Neuronal stem cell (in vitro differentiated cells): ENCODE measurements at regions not wholly inside any gene's neighbourhood (a gene's known extent, or its start where the extent isn't known, plus 50 kb on each side); places are given as distances from the start of the nearest gene placed in this dataset.

Source experiments
- DNase-seq: peaks from one replicate; pipeline ENCODE4 v3.0.0-alpha.2; 2013; ENCODE audit warnings: low spot score
- H2AFZ ChIP-seq: one replicate; pipeline ENCODE4 v1.6.1; 2013; ENCODE audit warnings: mild to moderate bottlenecking, low read length, inconsistent platforms
- H2AK5ac ChIP-seq: 2 replicates; pipeline ENCODE4 v1.6.1; 2013; ENCODE audit warnings: low read depth, mild to moderate bottlenecking, inconsistent platforms, low read length, moderate library complexity, mixed read lengths
- H2BK120ac ChIP-seq: 2 replicates; pipeline ENCODE4 v1.6.1; 2013; ENCODE audit warnings: low read depth, mild to moderate bottlenecking, inconsistent platforms, low read length, moderate library complexity, mixed read lengths
- H2BK12ac ChIP-seq: one replicate; pipeline ENCODE4 v1.6.1; 2013; ENCODE audit warnings: low read length, inconsistent platforms
- H2BK15ac ChIP-seq: 2 replicates; pipeline ENCODE4 v1.6.1; 2013; ENCODE audit warnings: mild to moderate bottlenecking, low read length, inconsistent platforms, mixed read lengths
- H2BK5ac ChIP-seq: one replicate; pipeline ENCODE4 v1.6.1; 2013; ENCODE audit warnings: inconsistent platforms, mild to moderate bottlenecking, low read length, moderate library complexity
- H3K14ac ChIP-seq: one replicate; pipeline ENCODE4 v1.6.1; 2013; ENCODE audit warnings: low read length, inconsistent platforms
- H3K18ac ChIP-seq: 2 replicates; pipeline ENCODE4 v1.6.1; 2013; ENCODE audit warnings: low read length, inconsistent platforms
- H3K23ac ChIP-seq: 2 replicates; pipeline ENCODE4 v1.6.1; 2013; ENCODE audit warnings: low read depth, mild to moderate bottlenecking, mixed read lengths, low read length, inconsistent platforms; ENCODE audit not compliant: poor library complexity
- H3K27ac ChIP-seq: replicated peaks from 3 replicates; pipeline ENCODE4 v1.5.1; 2013; ENCODE audit warnings: low read length, inconsistent platforms
- H3K27me3 ChIP-seq, 3 experiments: 2 replicates each; pipeline ENCODE4 v1.6.1; 2013; ENCODE audit warnings: low read length in 3 of 3, mild to moderate bottlenecking in 2 of 3, inconsistent platforms in 1 of 3, low read depth in 1 of 3, mixed read lengths in 1 of 3, moderate library complexity in 1 of 3; ENCODE audit not compliant: control insufficient read depth in 3 of 3, insufficient read depth in 3 of 3
- H3K36me3 ChIP-seq, 2 donors: replicated peaks in 1 of 2; 2 replicates each; pipeline ENCODE4 v1.6.1; 2013; ENCODE audit warnings: low read length in 2 of 2; ENCODE audit not compliant: control insufficient read depth in 2 of 2, insufficient read depth in 2 of 2
- H3K4ac ChIP-seq: 2 replicates; pipeline ENCODE4 v1.6.1; 2013; ENCODE audit warnings: inconsistent platforms, mild to moderate bottlenecking, low read length, moderate library complexity
- H3K4me1 ChIP-seq, 2 donors: 1 replicate in 1 of 2; 2 replicates in 1 of 2; pipeline ENCODE4 v1.6.1; 2013; ENCODE audit warnings: low read length in 2 of 2, low read depth in 1 of 2; ENCODE audit not compliant: control insufficient read depth in 2 of 2, insufficient read depth in 1 of 2
- H3K4me2 ChIP-seq: one replicate; pipeline ENCODE4 v1.6.1; 2013; ENCODE audit warnings: mild to moderate bottlenecking, low read length, inconsistent platforms; ENCODE audit not compliant: insufficient read depth, poor library complexity, severe bottlenecking
- H3K4me3 ChIP-seq, 2 donors: 2 replicates each; pipeline ENCODE4 v1.5.1; 2013; ENCODE audit warnings: low read length in 2 of 2, mild to moderate bottlenecking in 2 of 2, inconsistent platforms in 1 of 2, moderate library complexity in 1 of 2
- H3K79me1 ChIP-seq: one replicate; pipeline ENCODE4 v1.6.1; 2013; ENCODE audit warnings: low read depth, mild to moderate bottlenecking, inconsistent platforms, low read length, moderate library complexity
- H3K9ac ChIP-seq: one replicate; pipeline ENCODE4 v1.6.1; 2013; ENCODE audit warnings: mild to moderate bottlenecking, low read depth, low read length, inconsistent platforms; ENCODE audit not compliant: poor library complexity
- H3K9me3 ChIP-seq, 2 donors: replicated peaks in 1 of 2; 2 replicates each; pipeline versions ENCODE3 to v1.6.1; 2013; ENCODE audit warnings: low read length in 2 of 2, mild to moderate bottlenecking in 2 of 2, inconsistent platforms in 1 of 2, low read depth in 1 of 2, mixed read lengths in 1 of 2, moderate library complexity in 1 of 2; ENCODE audit not compliant: control insufficient read depth in 2 of 2, insufficient read depth in 1 of 2
- H4K8ac ChIP-seq: one replicate; pipeline ENCODE4 v1.6.1; 2013; ENCODE audit warnings: low read depth, mild to moderate bottlenecking, inconsistent platforms, low read length, moderate library complexity
- H4K91ac ChIP-seq: one replicate; pipeline ENCODE4 v1.6.1; 2013; ENCODE audit warnings: low read length, low read depth, mild to moderate bottlenecking, inconsistent platforms; ENCODE audit not compliant: poor library complexity
- WGBS, 2 donors: extraction: QIAGEN DNeasy Blood & Tissue Kit; methylation state at CpG; one replicate each; pipeline ENCODE4 v1.1.7; 2013; ENCODE audit warnings: missing lambda C conversion rate in 2 of 2, mixed read lengths in 1 of 2; ENCODE audit not compliant: insufficient read length in 2 of 2, insufficient replicate concordance in 1 of 2; ENCODE audit errors: extremely low coverage in 2 of 2; 5-methylcytosine and 5-hydroxymethylcytosine counted together

DNA sequence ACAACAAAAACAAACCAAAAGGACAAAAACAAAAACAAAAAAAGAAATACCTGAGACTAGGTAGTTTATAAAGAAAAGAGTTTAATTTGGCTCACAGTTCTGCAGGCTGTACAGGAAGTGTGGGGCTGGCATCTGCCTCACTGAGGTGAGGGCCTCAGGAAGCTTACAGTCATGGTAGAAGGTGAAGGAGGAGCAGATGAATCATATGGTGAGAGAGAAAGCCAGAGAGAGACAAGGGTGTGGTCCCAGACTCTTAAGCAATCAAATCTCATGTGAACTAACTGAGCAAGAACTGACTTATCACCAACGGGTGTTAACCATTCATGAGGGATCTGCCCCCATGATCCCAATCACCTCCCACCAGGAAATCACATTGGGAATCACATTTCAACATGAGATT is 58.8 kb upstream of the ZBED5 start:
- Histone ChIP-seq H3K18ac (no peak overlapping the region), H4K91ac (no peak overlapping the region), H2BK5ac (no peak overlapping the region), H3K27me3 (no peaks in the 10 kb centered on the region), H3K14ac (no peak overlapping the region), H3K9me3 (peaks cover 7 to 16% of the 10 kb centered on the region in 2 donors), H2AK5ac (no peak overlapping the region), H3K4me3 (no peak overlapping the region), H3K4me2 (no peak overlapping the region), H3K23ac (no peak overlapping the region), H3K36me3 (no peaks in the 10 kb centered on the region), H4K8ac (no peak overlapping the region), H3K79me1 (no peaks in the 10 kb centered on the region), H3K27ac (no peak overlapping the region), H3K4me1 (peaks cover 0 to 6% of the 10 kb centered on the region in 2 donors), H2BK15ac (no peak overlapping the region), H2BK120ac (no peak overlapping the region), H2BK12ac (no peak overlapping the region), H2AFZ (no peak overlapping the region), H3K4ac (no peak overlapping the region), H3K9ac (no peak overlapping the region)
- DNase-seq, result no peak
- WGBS, 2 donors, result no CpG with 5 or more reads among the region's 1 CpG

DNA sequence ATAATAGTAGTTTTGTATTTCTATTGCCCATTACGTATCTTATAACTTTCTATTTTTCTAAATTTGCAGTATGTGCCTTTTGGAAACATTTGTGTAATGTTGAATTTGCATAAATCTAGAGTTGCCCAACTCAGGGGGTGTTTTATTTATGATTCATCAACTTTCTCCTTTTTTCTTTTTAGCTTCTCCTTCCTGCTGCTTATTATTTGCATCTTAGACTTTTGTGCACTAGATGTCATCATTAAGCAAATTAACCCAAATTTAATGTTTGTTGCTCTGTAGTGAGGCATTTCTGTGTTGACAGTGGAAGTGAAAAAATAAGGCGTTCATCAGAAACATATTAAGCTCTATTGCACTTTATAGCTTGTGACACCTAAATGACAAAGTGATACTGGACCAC is 56.2 kb upstream of the ZBED5 start:
- H2AFZ ChIP-seq, result no peak overlapping the region
- H2BK12ac ChIP-seq, result no peak overlapping the region
- H4K8ac ChIP-seq, result no peak overlapping the region
- no peak overlapping the region for H2BK5ac ChIP-seq
- no peak overlapping the region for H2AK5ac ChIP-seq
- no peak overlapping the region for H2BK120ac ChIP-seq
- no peak for DNase-seq
- no peak overlapping the region for H3K18ac ChIP-seq
- no peak overlapping the region for H4K91ac ChIP-seq
- H3K36me3 ChIP-seq, result no peaks in the 10 kb centered on the region
- H3K27me3 ChIP-seq, result no peaks in the 10 kb centered on the region
- H3K9me3 ChIP-seq, result peaks cover 7 to 16% of the 10 kb centered on the region in 2 donors
- no peak overlapping the region for H3K4me2 ChIP-seq
- H3K4me3 ChIP-seq, result no peak overlapping the region
- no peaks in the 10 kb centered on the region for H3K79me1 ChIP-seq
- H3K9ac ChIP-seq, result no peak overlapping the region
- no peak overlapping the region for H2BK15ac ChIP-seq
- H3K27ac ChIP-seq, result no peak overlapping the region
- peaks cover 0 to 10% of the 10 kb centered on the region in 2 donors for H3K4me1 ChIP-seq
- H3K4ac ChIP-seq, result no peak overlapping the region
- no peak overlapping the region for H3K23ac ChIP-seq
- no CpG with 5 or more reads among the region's 2 CpGs for WGBS, 2 donors
- H3K14ac ChIP-seq, result no peak overlapping the region

DNA sequence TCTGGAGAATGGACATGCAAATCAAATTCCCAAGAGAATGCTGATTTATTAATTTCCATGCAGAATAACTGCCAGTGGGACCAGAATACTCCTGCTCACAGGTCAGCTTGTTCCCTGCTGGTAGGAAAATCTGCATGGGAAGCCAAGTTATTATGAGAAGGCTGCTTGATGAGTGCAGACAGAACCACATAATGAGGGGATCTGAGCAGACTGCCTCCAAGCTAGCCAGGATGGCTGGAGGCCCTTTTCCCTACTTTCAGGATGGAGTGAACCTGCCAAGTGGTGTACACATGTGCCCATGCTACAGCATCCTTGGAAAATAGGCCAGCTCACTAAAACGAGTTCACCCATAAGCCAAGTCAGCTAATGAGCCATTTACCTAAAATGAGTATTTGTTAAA is 55.2 kb upstream of the ZBED5 start:
- no peak for DNase-seq
- Histone ChIP-seq H3K23ac (no peak overlapping the region), H2AFZ (no peak overlapping the region), H2BK12ac (no peak overlapping the region), H3K79me1 (no peaks in the 10 kb centered on the region), H3K4me2 (no peak overlapping the region), H3K36me3 (no peaks in the 10 kb centered on the region), H3K9me3 (peaks cover 4 to 13% of the 10 kb centered on the region in 2 donors), H3K27ac (no peak overlapping the region), H3K4me1 (peaks cover 0 to 10% of the 10 kb centered on the region in 2 donors), H3K27me3 (no peaks in the 10 kb centered on the region), H3K4me3 (no peak overlapping the region), H4K91ac (no peak overlapping the region), H3K18ac (no peak overlapping the region), H3K9ac (no peak overlapping the region), H3K14ac (no peak overlapping the region), H2BK120ac (no peak overlapping the region), H2AK5ac (no peak overlapping the region), H2BK15ac (no peak overlapping the region), H2BK5ac (no peak overlapping the region), H3K4ac (no peak overlapping the region), H4K8ac (no peak overlapping the region)
- WGBS, 2 donors, result no CpG with 5 or more reads among the region's 1 CpG

DNA sequence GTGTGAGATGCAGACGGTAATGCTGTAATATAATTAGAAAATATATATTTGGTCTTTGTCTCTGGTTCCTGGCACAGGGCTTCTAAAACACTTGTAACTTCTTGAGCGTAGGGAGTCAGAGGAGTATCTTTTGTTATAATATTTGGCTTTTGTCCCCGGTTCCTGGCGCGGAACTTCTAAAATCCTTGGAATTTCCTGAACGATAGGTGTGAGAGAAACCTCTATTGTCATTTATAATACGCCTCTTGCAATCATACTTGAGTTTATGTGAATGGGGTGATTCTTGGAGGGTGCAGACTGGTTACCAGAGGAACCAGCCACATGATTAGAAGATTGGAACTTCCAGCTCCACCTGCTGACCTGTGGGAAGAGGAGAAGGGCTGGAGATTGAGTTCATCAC is 54.1 kb upstream of the ZBED5 start:
- Histone ChIP-seq H3K79me1 (no peaks in the 10 kb centered on the region), H3K4me2 (no peak overlapping the region), H2BK15ac (no peak overlapping the region), H3K4me1 (peaks cover 0 to 10% of the 10 kb centered on the region in 2 donors), H3K27me3 (no peaks in the 10 kb centered on the region), H2BK5ac (no peak overlapping the region), H3K4me3 (no peak overlapping the region), H3K18ac (no peak overlapping the region), H3K9me3 (peaks cover 0 to 4% of the 10 kb centered on the region in 2 donors), H2BK12ac (no peak overlapping the region), H3K27ac (no peak overlapping the region), H2AFZ (peak overlapping the region; percentile 76), H3K23ac (no peak overlapping the region), H3K9ac (no peak overlapping the region), H3K14ac (no peak overlapping the region), H2AK5ac (no peak overlapping the region), H3K36me3 (no peaks in the 10 kb centered on the region), H3K4ac (no peak overlapping the region), H4K8ac (no peak overlapping the region), H4K91ac (no peak overlapping the region), H2BK120ac (no peak overlapping the region)
- no CpG with 5 or more reads among the region's 7 CpGs for WGBS, 2 donors
- DNase-seq, result no peak
